ENCODE measurements at regions not wholly inside any gene's neighbourhood (a gene's known extent, or its start where the extent isn't known, plus 50 kb on each side); places are given as distances from the start of the nearest gene placed in this dataset.

GRCh38 chr10:4227586-4227985 lies 442.6 kb upstream of the KLF6 start:
- TF ChIP-seq YY1 (IDR thresholded peaks at IDR 0.05; ENCODE audit: low read depth) (no peak), EP300 (IDR thresholded peaks at IDR 0.05; ENCODE audit: borderline replicate concordance) (no peak), MAX (IDR thresholded peaks at IDR 0.05) (no peak), TAF1 (IDR thresholded peaks at IDR 0.05; ENCODE audit: low read depth) (no peak), RAD21 (IDR thresholded peaks at IDR 0.05; ENCODE audit: low read depth) (no peak), FOXM1 (IDR thresholded peaks at IDR 0.05; ENCODE audit: borderline replicate concordance, low read depth) (no peak), CREB1 (IDR thresholded peaks at IDR 0.05; ENCODE audit: low read depth) (no peak), ZBTB7A (IDR thresholded peaks at IDR 0.05; ENCODE audit: low read depth) (no peak), CEBPB (IDR thresholded peaks at IDR 0.05) (no peak), TCF12 (IDR thresholded peaks at IDR 0.05; ENCODE audit: low read depth) (no peak), NFIC (IDR thresholded peaks at IDR 0.05) (no peak), EGR1 (IDR thresholded peaks at IDR 0.05) (no peak)
- TF ChIP-seq, protein P1, sequence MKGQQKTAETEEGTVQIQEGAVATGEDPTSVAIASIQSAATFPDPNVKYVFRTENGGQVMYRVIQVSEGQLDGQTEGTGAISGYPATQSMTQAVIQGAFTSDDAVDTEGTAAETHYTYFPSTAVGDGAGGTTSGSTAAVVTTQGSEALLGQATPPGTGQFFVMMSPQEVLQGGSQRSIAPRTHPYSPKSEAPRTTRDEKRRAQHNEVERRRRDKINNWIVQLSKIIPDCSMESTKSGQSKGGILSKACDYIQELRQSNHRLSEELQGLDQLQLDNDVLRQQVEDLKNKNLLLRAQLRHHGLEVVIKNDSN (IDR thresholded peaks at IDR 0.05) = no peak
- TF ChIP-seq, protein P2, sequence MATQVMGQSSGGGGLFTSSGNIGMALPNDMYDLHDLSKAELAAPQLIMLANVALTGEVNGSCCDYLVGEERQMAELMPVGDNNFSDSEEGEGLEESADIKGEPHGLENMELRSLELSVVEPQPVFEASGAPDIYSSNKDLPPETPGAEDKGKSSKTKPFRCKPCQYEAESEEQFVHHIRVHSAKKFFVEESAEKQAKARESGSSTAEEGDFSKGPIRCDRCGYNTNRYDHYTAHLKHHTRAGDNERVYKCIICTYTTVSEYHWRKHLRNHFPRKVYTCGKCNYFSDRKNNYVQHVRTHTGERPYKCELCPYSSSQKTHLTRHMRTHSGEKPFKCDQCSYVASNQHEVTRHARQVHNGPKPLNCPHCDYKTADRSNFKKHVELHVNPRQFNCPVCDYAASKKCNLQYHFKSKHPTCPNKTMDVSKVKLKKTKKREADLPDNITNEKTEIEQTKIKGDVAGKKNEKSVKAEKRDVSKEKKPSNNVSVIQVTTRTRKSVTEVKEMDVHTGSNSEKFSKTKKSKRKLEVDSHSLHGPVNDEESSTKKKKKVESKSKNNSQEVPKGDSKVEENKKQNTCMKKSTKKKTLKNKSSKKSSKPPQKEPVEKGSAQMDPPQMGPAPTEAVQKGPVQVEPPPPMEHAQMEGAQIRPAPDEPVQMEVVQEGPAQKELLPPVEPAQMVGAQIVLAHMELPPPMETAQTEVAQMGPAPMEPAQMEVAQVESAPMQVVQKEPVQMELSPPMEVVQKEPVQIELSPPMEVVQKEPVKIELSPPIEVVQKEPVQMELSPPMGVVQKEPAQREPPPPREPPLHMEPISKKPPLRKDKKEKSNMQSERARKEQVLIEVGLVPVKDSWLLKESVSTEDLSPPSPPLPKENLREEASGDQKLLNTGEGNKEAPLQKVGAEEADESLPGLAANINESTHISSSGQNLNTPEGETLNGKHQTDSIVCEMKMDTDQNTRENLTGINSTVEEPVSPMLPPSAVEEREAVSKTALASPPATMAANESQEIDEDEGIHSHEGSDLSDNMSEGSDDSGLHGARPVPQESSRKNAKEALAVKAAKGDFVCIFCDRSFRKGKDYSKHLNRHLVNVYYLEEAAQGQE (IDR thresholded peaks at IDR 0.05; ENCODE audit: low read depth) = no peak

Measured in Ishikawa (cell line).